ENCODE measurements at regions not wholly inside any gene's neighbourhood (a gene's known extent, or its start where the extent isn't known, plus 50 kb on each side); places are given as distances from the start of the nearest gene placed in this dataset.

DNA sequence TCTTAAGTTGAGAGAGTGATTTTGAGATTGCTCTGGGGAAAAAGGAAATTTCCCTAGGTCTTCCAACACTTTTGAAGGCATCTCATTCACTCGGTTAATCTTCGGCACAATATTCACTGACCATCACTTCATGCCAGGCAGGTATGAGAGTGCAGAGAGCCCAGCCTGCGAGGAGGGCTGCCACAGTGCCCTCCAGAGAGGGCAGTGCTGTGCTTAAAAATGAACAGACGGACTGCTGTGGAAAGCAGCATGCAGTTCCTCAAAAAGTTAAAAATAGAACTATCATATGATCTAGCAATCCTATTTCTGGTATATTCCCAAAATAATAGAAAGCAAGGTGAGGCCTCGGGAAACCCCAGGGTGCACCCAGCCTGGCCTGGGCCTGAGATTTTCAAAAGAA, 374.9 kb upstream of the RAB6C start:
- H3K9me3 ChIP-seq (ENCODE audit: control extremely low read depth in 1 of 5, control insufficient read depth in 4 of 5, insufficient read depth in 2 of 5, low read depth in 1 of 5, low read length in 4 of 5): no peaks in the 10 kb centered on the region
- 72% methylated on average over 2 of the region's 5 CpGs for WGBS (ENCODE audit: insufficient coverage)
- no peaks in the 10 kb centered on the region for H3K36me3 ChIP-seq (ENCODE audit: control insufficient read depth in 4 of 4, insufficient read depth in 4 of 4, low read length in 3 of 4)
- H3K27me3 ChIP-seq (replicated peaks in 2 of 5; ENCODE audit: control insufficient read depth in 4 of 5, insufficient read depth in 5 of 5, low read length in 4 of 5): peaks cover 0 to 7% (median 0%) of the 10 kb centered on the region in 5 experiments
- ChIA-PET POLR2A (no interaction called here), CTCF (no interaction called here)
- no peak overlapping the region for H3K27ac ChIP-seq (ENCODE audit: insufficient read depth in 1 of 2, low read depth in 1 of 2, low read length in 2 of 2, poor library complexity in 1 of 2, severe bottlenecking in 2 of 2)
- peaks cover 0 to 8% (median 2%) of the 10 kb centered on the region in 4 experiments for H3K4me1 ChIP-seq (ENCODE audit: control extremely low read depth in 1 of 4, control insufficient read depth in 4 of 4, insufficient read depth in 4 of 4, low read length in 3 of 4)
- no peak for DNase-seq
- no peak overlapping the region for H3K4me3 ChIP-seq (ENCODE audit: control insufficient read depth in 1 of 7, extremely low read depth in 1 of 7, insufficient read depth in 4 of 7, low read depth in 2 of 7, low read length in 6 of 7)

DNA sequence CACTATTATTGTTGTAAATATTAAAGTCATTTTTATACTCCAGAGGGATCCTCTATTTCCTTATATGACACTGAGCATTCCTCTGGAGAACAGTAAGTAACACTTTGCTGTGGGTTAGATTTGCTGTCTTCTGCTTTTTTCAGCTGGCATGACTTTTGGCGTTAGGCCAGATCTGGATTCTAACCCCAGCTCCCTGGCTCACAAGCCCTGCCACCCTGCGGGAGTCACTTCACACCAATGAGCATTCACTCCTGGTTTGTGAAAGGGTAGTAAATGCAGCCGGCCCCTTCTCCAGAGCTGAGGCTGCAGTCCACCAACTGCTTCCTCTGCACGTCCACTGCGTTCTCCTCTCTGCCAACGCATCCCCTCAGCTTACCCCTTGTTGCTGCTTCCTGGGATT, 373.8 kb upstream of the RAB6C start:
- Histone ChIP-seq H3K27me3 (replicated peaks in 2 of 5; ENCODE audit: control insufficient read depth in 4 of 5, insufficient read depth in 5 of 5, low read length in 4 of 5) (peaks cover 0 to 7% (median 0%) of the 10 kb centered on the region in 5 experiments), H3K9me3 (ENCODE audit: control extremely low read depth in 1 of 5, control insufficient read depth in 4 of 5, insufficient read depth in 2 of 5, low read depth in 1 of 5, low read length in 4 of 5) (no peaks in the 10 kb centered on the region), H3K36me3 (ENCODE audit: control insufficient read depth in 4 of 4, insufficient read depth in 4 of 4, low read length in 3 of 4) (no peaks in the 10 kb centered on the region), H3K4me1 (ENCODE audit: control extremely low read depth in 1 of 4, control insufficient read depth in 4 of 4, insufficient read depth in 4 of 4, low read length in 3 of 4) (peaks cover 0 to 8% (median 2%) of the 10 kb centered on the region in 4 experiments), H3K27ac (ENCODE audit: insufficient read depth in 1 of 2, low read depth in 1 of 2, low read length in 2 of 2, poor library complexity in 1 of 2, severe bottlenecking in 2 of 2) (no peak overlapping the region), H3K4me3 (ENCODE audit: control insufficient read depth in 1 of 7, extremely low read depth in 1 of 7, insufficient read depth in 4 of 7, low read depth in 2 of 7, low read length in 6 of 7) (no peak overlapping the region)
- no peak for DNase-seq
- CTCF ChIA-PET: no interaction called here
- WGBS (ENCODE audit: insufficient coverage): 66% methylated on average over 6 of the region's 6 CpGs
- POLR2A ChIA-PET: no interaction called here

DNA sequence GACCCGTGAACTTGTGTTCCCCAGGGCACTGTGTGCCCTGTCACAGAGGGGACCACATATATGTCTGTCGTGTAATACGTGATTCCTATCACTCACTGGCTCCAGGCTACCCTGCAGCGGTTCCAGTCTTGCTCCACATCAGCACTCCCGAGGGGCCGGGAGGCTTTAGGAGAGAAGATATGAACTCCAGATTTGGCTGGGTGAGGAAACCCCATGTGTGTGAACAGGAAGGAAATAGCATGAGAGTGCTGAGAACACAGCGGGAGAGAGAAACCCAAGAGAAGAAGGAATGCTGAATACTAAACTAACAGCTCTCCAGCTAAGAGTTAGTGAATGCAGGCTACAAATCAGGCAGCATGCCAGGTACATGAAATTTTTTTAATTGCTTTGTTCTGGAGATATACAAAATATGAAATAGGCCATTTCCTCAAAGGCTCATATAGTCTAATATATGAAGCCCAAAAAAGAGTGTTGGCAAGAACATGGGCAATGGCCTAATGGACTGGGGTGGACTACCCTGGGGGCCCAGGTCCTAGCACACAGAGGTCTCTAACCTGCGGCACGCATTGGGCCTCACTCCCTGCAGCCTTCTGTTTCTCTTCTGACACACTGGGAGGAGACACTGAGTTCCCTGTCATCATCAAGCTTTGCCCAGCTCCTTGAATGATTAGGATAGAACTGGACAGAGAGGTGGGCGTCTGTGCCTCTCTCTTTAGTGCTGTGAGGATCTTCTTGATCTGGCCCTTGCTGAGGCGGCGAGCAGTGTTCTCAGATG, 372.8 kb upstream of the RAB6C start:
- DNase-seq: no peak
- Histone ChIP-seq H3K4me1 (ENCODE audit: control extremely low read depth in 1 of 4, control insufficient read depth in 4 of 4, insufficient read depth in 4 of 4, low read length in 3 of 4) (peaks cover 0 to 8% (median 2%) of the 10 kb centered on the region in 4 experiments), H3K9me3 (ENCODE audit: control extremely low read depth in 1 of 5, control insufficient read depth in 4 of 5, insufficient read depth in 2 of 5, low read depth in 1 of 5, low read length in 4 of 5) (no peaks in the 10 kb centered on the region), H3K27ac (ENCODE audit: insufficient read depth in 1 of 2, low read depth in 1 of 2, low read length in 2 of 2, poor library complexity in 1 of 2, severe bottlenecking in 2 of 2) (no peak overlapping the region), H3K27me3 (replicated peaks in 2 of 5; ENCODE audit: control insufficient read depth in 4 of 5, insufficient read depth in 5 of 5, low read length in 4 of 5) (peaks cover 0 to 7% (median 0%) of the 10 kb centered on the region in 5 experiments), H3K36me3 (ENCODE audit: control insufficient read depth in 4 of 4, insufficient read depth in 4 of 4, low read length in 3 of 4) (no peaks in the 10 kb centered on the region), H3K4me3 (ENCODE audit: control insufficient read depth in 1 of 7, extremely low read depth in 1 of 7, insufficient read depth in 4 of 7, low read depth in 2 of 7, low read length in 6 of 7) (peak overlapping the region in 1 of 7 experiments; percentile 7)
- 71% methylated on average over 7 of the region's 12 CpGs for WGBS (ENCODE audit: insufficient coverage)
- POLR2A ChIA-PET: no interaction called here
- CTCF ChIA-PET: no interaction called here

DNA sequence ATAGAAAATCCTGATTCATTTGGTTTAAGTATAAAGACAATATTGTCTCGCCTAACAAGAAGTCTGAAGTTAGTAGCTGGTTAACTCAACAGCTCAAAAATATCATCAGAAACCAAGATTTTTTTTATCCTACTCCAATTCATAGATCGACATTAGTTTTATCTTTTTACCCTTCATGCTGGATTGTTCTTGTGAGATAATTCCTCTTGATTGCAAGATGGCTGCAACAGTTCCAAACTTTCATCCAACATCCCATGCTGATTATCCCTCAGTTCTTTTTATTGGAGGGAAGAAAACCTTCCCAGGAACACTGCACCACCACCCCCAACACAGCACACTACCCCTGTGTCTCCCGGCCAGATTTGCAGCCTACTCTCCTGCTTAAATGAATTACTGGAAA, 370.2 kb upstream of the RAB6C start:
- no peak for DNase-seq
- Histone ChIP-seq H3K36me3 (ENCODE audit: control insufficient read depth in 4 of 4, insufficient read depth in 4 of 4, low read length in 3 of 4) (no peaks in the 10 kb centered on the region), H3K27me3 (replicated peaks in 2 of 5; ENCODE audit: control insufficient read depth in 4 of 5, insufficient read depth in 5 of 5, low read length in 4 of 5) (peaks cover 0 to 4% (median 0%) of the 10 kb centered on the region in 5 experiments), H3K27ac (ENCODE audit: insufficient read depth in 1 of 2, low read depth in 1 of 2, low read length in 2 of 2, poor library complexity in 1 of 2, severe bottlenecking in 2 of 2) (no peak overlapping the region), H3K9me3 (ENCODE audit: control extremely low read depth in 1 of 5, control insufficient read depth in 4 of 5, insufficient read depth in 2 of 5, low read depth in 1 of 5, low read length in 4 of 5) (no peaks in the 10 kb centered on the region), H3K4me3 (ENCODE audit: control insufficient read depth in 1 of 7, extremely low read depth in 1 of 7, insufficient read depth in 4 of 7, low read depth in 2 of 7, low read length in 6 of 7) (no peak overlapping the region), H3K4me1 (ENCODE audit: control extremely low read depth in 1 of 4, control insufficient read depth in 4 of 4, insufficient read depth in 4 of 4, low read length in 3 of 4) (peaks cover 0 to 8% (median 2%) of the 10 kb centered on the region in 4 experiments)
- CTCF ChIA-PET: no interaction called here
- POLR2A ChIA-PET: no interaction called here
- 100% methylated on average over 1 of the region's 3 CpGs for WGBS (ENCODE audit: insufficient coverage)

DNA sequence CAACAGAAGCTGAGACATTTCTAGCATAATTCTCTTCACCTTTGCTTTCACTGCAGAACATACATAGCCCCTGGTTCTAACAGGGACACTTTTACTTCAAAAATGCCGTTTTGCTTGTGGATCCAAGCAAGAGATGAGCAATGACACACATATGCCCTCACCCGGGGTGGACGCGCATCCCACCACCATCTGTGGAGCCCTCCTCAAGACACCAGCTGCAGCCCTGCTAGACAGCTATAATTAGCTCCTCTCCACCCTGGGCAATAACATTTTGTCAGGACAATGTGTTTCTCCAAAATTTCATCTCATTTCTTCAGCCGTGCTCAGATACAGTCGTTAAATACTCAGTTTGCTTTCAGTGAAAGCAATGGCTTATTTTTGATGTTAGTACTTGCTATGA, 368.7 kb upstream of the RAB6C start:
- 88% methylated on average over 4 of the region's 6 CpGs for WGBS (ENCODE audit: insufficient coverage)
- no peak overlapping the region for H3K4me3 ChIP-seq (ENCODE audit: control insufficient read depth in 1 of 7, extremely low read depth in 1 of 7, insufficient read depth in 4 of 7, low read depth in 2 of 7, low read length in 6 of 7)
- H3K27ac ChIP-seq (ENCODE audit: insufficient read depth in 1 of 2, low read depth in 1 of 2, low read length in 2 of 2, poor library complexity in 1 of 2, severe bottlenecking in 2 of 2): no peak overlapping the region
- peaks cover 0 to 3% (median 0%) of the 10 kb centered on the region in 5 experiments for H3K27me3 ChIP-seq (replicated peaks in 2 of 5; ENCODE audit: control insufficient read depth in 4 of 5, insufficient read depth in 5 of 5, low read length in 4 of 5)
- no peak for DNase-seq
- H3K4me1 ChIP-seq (ENCODE audit: control extremely low read depth in 1 of 4, control insufficient read depth in 4 of 4, insufficient read depth in 4 of 4, low read length in 3 of 4): peaks cover 0 to 8% (median 2%) of the 10 kb centered on the region in 4 experiments
- no peaks in the 10 kb centered on the region for H3K9me3 ChIP-seq (ENCODE audit: control extremely low read depth in 1 of 5, control insufficient read depth in 4 of 5, insufficient read depth in 2 of 5, low read depth in 1 of 5, low read length in 4 of 5)
- no peaks in the 10 kb centered on the region for H3K36me3 ChIP-seq (ENCODE audit: control insufficient read depth in 4 of 4, insufficient read depth in 4 of 4, low read length in 3 of 4)
- CTCF ChIA-PET: no interaction called here
- POLR2A ChIA-PET: no interaction called here

DNA sequence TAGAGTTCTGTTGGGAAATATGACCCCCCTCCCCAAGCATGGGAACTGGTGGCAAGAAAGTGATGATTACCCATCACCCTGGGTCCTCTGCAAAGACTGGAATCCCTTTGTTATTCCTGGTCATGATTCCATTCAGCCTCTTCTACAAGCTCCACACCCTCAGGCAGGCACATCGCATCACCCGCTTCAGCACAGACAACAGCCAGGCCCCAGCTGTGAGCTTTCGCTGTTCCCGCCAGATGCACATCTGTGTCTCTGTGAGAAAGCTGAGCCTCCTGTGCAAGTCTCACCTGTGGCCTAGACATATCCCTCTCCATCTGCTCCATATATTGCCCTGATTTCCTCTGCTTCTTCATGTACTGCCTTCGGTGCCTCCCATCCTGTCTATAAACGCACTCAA, 368.0 kb upstream of the RAB6C start:
- ChIA-PET POLR2A (no interaction called here), CTCF (no interaction called here)
- no peaks in the 10 kb centered on the region for H3K9me3 ChIP-seq (ENCODE audit: control extremely low read depth in 1 of 5, control insufficient read depth in 4 of 5, insufficient read depth in 2 of 5, low read depth in 1 of 5, low read length in 4 of 5)
- H3K36me3 ChIP-seq (ENCODE audit: control insufficient read depth in 4 of 4, insufficient read depth in 4 of 4, low read length in 3 of 4): no peaks in the 10 kb centered on the region
- no peak for DNase-seq
- H3K4me3 ChIP-seq (ENCODE audit: control insufficient read depth in 1 of 7, extremely low read depth in 1 of 7, insufficient read depth in 4 of 7, low read depth in 2 of 7, low read length in 6 of 7): no peak overlapping the region
- no peak overlapping the region for H3K27ac ChIP-seq (ENCODE audit: insufficient read depth in 1 of 2, low read depth in 1 of 2, low read length in 2 of 2, poor library complexity in 1 of 2, severe bottlenecking in 2 of 2)
- H3K4me1 ChIP-seq (ENCODE audit: control extremely low read depth in 1 of 4, control insufficient read depth in 4 of 4, insufficient read depth in 4 of 4, low read length in 3 of 4): peaks cover 0 to 5% (median 0%) of the 10 kb centered on the region in 4 experiments
- H3K27me3 ChIP-seq (replicated peaks in 2 of 5; ENCODE audit: control insufficient read depth in 4 of 5, insufficient read depth in 5 of 5, low read length in 4 of 5): no peaks in the 10 kb centered on the region
- WGBS (ENCODE audit: insufficient coverage): 95% methylated on average over 6 of the region's 6 CpGs

DNA sequence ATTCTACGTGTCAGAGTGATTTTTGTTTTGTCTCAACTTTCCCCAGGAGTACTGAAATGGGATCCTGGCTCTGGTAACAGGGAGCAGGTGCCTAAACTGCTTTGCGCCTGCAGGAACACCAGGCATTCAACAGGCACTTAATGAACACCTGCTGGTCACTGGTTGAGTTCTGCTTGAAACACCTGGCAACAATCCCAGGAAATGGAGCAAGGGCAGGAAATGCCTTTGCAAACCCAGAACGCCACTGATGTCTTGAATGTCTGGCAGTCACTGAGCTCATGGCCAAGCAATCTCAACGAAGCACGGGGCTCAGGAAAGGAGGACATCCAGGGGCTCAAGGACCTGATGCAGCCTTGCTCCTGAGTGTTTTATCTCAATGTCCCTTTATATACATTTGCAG, 360.0 kb upstream of the RAB6C start:
- H3K36me3 ChIP-seq (ENCODE audit: control insufficient read depth in 4 of 4, insufficient read depth in 4 of 4, low read length in 3 of 4): no peaks in the 10 kb centered on the region
- 47% methylated on average over 5 of the region's 5 CpGs for WGBS (ENCODE audit: insufficient coverage)
- no peaks in the 10 kb centered on the region for H3K9me3 ChIP-seq (ENCODE audit: control extremely low read depth in 1 of 5, control insufficient read depth in 4 of 5, insufficient read depth in 2 of 5, low read depth in 1 of 5, low read length in 4 of 5)
- ChIA-PET CTCF (no interaction called here), POLR2A (no interaction called here)
- H3K4me3 ChIP-seq (ENCODE audit: control insufficient read depth in 1 of 7, extremely low read depth in 1 of 7, insufficient read depth in 4 of 7, low read depth in 2 of 7, low read length in 6 of 7): no peak overlapping the region
- peaks cover 0 to 14% (median 0%) of the 10 kb centered on the region in 5 experiments for H3K27me3 ChIP-seq (replicated peaks in 2 of 5; ENCODE audit: control insufficient read depth in 4 of 5, insufficient read depth in 5 of 5, low read length in 4 of 5)
- no peak for DNase-seq
- no peaks in the 10 kb centered on the region for H3K4me1 ChIP-seq (ENCODE audit: control extremely low read depth in 1 of 4, control insufficient read depth in 4 of 4, insufficient read depth in 4 of 4, low read length in 3 of 4)
- H3K27ac ChIP-seq (ENCODE audit: insufficient read depth in 1 of 2, low read depth in 1 of 2, low read length in 2 of 2, poor library complexity in 1 of 2, severe bottlenecking in 2 of 2): no peak overlapping the region
